C4-2B (cell line): ENCODE measurements at regions not wholly inside any gene's neighbourhood (a gene's known extent, or its start where the extent isn't known, plus 50 kb on each side); places are given as distances from the start of the nearest gene placed in this dataset.

ENCODE experiments used
- H3K27ac ChIP-seq: fragments of 450-650 bp; 2 replicates; pipeline ENCODE4 v1.5.1; 2017
- ZFX ChIP-seq: fragments of 450-650 bp; IDR thresholded peaks from 2 replicates; pipeline ENCODE4 v1.6.1; 2017
- TF ChIP-seq, protein P1 (sequence below): fragments of 450-650 bp; conservative IDR thresholded peaks from 2 replicates; pipeline ENCODE4 v1.5.1; 2017; ENCODE audit warnings: mild to moderate bottlenecking

DNA sequence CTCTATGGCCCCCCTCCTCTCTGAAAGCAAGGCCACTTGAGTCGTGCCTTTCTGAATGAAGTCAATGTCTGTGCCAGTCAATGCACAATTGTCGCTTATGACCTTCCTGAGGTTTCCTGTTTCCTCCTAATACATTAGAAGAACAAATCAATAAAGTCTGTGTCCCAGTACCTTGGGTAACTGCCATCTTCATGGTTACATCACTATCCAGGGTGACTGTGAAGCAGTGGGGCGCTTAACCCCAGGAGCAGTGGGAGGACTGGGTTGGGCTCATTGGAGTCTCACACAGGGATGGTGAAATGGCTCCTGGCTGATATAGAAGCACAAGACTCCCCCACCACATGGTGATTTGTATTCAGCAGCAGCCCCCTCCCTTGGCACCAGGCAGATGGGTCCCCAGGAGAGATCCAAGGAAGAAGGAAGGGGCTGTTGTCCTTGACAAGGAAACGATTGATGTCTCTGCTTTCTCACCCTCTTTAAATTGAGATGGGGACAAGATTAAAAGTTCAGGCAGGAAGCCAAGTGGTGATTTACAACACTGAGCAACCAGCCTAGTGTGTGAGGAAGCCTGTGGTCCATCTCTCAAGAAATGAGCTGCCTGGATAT is 261.9 kb upstream of the ZNF462 start:
- TF ChIP-seq ZFX: no peak
- TF ChIP-seq, protein P1, sequence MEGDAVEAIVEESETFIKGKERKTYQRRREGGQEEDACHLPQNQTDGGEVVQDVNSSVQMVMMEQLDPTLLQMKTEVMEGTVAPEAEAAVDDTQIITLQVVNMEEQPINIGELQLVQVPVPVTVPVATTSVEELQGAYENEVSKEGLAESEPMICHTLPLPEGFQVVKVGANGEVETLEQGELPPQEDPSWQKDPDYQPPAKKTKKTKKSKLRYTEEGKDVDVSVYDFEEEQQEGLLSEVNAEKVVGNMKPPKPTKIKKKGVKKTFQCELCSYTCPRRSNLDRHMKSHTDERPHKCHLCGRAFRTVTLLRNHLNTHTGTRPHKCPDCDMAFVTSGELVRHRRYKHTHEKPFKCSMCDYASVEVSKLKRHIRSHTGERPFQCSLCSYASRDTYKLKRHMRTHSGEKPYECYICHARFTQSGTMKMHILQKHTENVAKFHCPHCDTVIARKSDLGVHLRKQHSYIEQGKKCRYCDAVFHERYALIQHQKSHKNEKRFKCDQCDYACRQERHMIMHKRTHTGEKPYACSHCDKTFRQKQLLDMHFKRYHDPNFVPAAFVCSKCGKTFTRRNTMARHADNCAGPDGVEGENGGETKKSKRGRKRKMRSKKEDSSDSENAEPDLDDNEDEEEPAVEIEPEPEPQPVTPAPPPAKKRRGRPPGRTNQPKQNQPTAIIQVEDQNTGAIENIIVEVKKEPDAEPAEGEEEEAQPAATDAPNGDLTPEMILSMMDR: no peak
- no peak overlapping the region for H3K27ac ChIP-seq

GRCh38 chr9:106602344-106602743 is 260.6 kb upstream of the ZNF462 start:
- no peak for TF ChIP-seq ZFX
- TF ChIP-seq, protein P1: no peak
- H3K27ac ChIP-seq: no peak overlapping the region

DNA sequence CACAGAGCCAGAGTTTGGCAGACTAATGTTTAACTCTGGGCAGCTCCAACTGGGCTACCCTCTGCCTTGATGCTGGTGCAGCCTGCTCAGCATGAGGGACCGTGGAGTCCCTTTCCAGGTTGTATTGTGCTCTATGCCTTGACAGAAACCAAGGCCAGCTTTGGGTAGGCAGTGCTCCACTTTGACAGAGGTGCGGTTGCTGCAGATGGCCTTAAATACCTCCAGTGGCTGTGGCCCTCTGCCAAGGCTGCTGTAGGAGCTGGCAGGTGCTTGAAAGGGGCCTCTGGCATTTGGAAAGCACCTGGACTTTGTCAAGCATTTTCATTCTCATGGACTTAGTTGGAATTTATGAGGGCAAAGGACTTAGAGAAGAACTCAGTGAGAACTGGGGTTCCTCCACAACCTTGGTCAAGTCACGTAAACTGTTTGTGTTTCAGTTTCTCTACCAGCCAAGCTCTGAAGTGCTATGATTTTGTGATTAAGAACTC is 249.7 kb upstream of the ZNF462 start:
- H3K27ac ChIP-seq: no peak overlapping the region
- no peak for TF ChIP-seq ZFX
- TF ChIP-seq, protein P1: no peak

- no peak for TF ChIP-seq ZFX
- TF ChIP-seq, protein P1: no peak
- H3K27ac ChIP-seq: no peak overlapping the region
Observed at GRCh38 chr9:106615118-106615889, 247.7 kb upstream of the ZNF462 start.

- TF ChIP-seq, protein P1: no peak
- TF ChIP-seq ZFX: no peak
- no peak overlapping the region for H3K27ac ChIP-seq
Observed at GRCh38 chr9:106616026-106616425, 246.9 kb upstream of the ZNF462 start.

DNA sequence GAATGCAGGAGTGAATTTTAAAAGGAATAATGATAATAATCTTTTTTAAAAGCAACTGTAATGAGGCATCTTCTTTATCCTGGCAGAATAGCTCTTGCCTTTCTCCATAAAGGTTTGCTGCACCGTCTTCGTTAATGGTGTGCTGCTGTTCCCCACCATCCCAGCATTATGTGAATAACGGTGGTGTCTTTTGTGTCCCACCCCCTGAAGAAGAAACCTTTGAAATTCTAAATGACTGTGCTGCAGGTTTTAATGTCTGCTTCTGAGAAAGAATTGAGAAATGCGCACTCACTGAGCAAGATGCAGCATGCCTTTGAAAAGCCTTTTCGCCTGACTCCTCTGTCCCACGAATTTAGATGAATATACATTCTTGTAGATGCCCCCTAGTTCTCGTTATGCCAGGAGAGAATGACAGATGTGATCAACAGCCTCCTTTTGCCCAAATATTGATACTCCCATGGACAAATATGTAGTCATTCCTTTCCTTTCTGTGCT is 246.1 kb upstream of the ZNF462 start:
- TF ChIP-seq, protein P1: no peak
- no peak for TF ChIP-seq ZFX
- no peak overlapping the region for H3K27ac ChIP-seq

- no peak for TF ChIP-seq ZFX
- TF ChIP-seq, protein P1: no peak
- no peak overlapping the region for H3K27ac ChIP-seq
Observed at GRCh38 chr9:106619211-106619610, 243.8 kb upstream of the ZNF462 start.
